ENCODE measurements at regions not wholly inside any gene's neighbourhood (a gene's known extent, or its start where the extent isn't known, plus 50 kb on each side); places are given as distances from the start of the nearest gene placed in this dataset.

DNA sequence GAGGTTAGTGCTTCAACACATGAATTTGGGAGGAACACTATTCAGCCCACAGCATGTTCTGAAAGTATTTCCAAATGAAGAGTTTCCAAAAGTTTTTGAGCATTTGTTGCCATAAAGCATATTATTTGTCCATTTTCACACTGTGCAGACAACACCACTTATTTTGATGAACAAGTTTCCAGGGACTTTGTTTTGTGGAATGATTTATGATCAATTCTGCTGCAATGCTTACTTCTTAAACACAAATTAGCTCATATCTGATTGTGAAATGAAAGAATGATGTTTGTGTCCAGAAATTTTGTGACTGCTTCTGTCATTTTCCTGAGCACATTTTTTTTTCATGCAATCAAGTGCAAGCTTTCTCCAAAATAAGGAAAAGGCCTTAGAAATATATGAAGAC lies 205.3 kb downstream of the RAP2A start:
- no peak for TF ChIP-seq MAX (IDR thresholded peaks at IDR 0.05; ENCODE audit: low read depth, low read length)
- TF ChIP-seq CTCF (IDR thresholded peaks at IDR 0.05 in 2 of 3, conservative IDR thresholded peaks at IDR 0.05 in 1 of 3; ENCODE audit: control insufficient read depth in 2 of 3, extremely low read depth in 1 of 3, insufficient read depth in 1 of 3, low read depth in 3 of 3, low read length in 3 of 3), result no peak
- no peak for TF ChIP-seq HCFC1 (IDR thresholded peaks at IDR 0.05; ENCODE audit: low read length)
- TF ChIP-seq FOXK2 (IDR thresholded peaks at IDR 0.05), result no peak
- no peak for TF ChIP-seq POLR2AphosphoS5 (IDR thresholded peaks at IDR 0.05; ENCODE audit: low read length)
- no peak for TF ChIP-seq RAD21 (IDR thresholded peaks at IDR 0.05; ENCODE audit: insufficient read depth, low read depth, low read length)
- TF ChIP-seq SMC3 (IDR thresholded peaks at IDR 0.05; ENCODE audit: borderline replicate concordance, low read length), result no peak
- TF ChIP-seq, protein P1, sequence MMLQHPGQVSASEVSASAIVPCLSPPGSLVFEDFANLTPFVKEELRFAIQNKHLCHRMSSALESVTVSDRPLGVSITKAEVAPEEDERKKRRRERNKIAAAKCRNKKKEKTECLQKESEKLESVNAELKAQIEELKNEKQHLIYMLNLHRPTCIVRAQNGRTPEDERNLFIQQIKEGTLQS (IDR thresholded peaks at IDR 0.05; ENCODE audit: borderline replicate concordance, extremely low read depth, low read depth, low read length), result no peak
- no peak for TF ChIP-seq KAT2A (conservative IDR thresholded peaks at IDR 0.05; ENCODE audit: control insufficient read depth, low read depth, low read length)
- no peak for TF ChIP-seq CEBPB (IDR thresholded peaks at IDR 0.05; ENCODE audit: borderline replicate concordance in 1 of 2, low read depth in 2 of 2, low read length in 2 of 2)

Measured in GM12878 (cell line).